ENCODE measurements at regions not wholly inside any gene's neighbourhood (a gene's known extent, or its start where the extent isn't known, plus 50 kb on each side); places are given as distances from the start of the nearest gene placed in this dataset.
A peak's percentile ranks its signal among the peaks of the same experiment; 100 is the strongest.

- TF ChIP-seq CTCF (IDR thresholded peaks at IDR 0.05; ENCODE audit: low read depth, low read length, missing control alignments): no peak
- peak; percentile 12 for DNase-seq (ENCODE audit: low read depth)
- H3K4me3 ChIP-seq (ENCODE audit: low read depth, low read length): no peak overlapping the region
- in situ Hi-C loops (cut with HindIII; ENCODE audit: low sequenced_read_pairs): no loop called here
Measured at GRCh38 chr20:40563296-40563950, 125.6 kb downstream of the MAFB start.

DNA sequence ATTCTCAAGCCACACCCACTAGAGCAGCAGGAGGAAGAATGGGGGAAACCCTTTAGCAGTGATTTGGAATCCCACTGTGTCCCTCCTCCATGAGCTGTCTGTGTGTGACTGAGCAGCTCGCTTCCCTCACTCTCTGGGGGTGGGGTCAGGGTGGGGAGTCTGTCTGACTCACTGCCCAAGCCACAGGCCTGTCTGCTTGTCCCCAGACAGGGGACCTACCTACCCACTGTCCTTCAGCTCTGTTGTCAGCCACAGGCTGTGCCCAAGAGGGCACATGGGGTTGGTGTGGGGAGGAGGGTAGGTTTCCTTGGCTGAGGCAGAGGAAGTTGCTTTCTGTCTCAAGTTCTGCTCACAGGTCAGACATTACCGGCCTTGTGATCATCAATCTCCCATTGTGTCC lies 127.0 kb downstream of the MAFB start:
- H3K4me3 ChIP-seq (ENCODE audit: low read depth, low read length): no peak overlapping the region
- in situ Hi-C loops (cut with HindIII; ENCODE audit: low sequenced_read_pairs): no loop called here
- DNase-seq (ENCODE audit: low read depth): no peak
- TF ChIP-seq CTCF (IDR thresholded peaks at IDR 0.05; ENCODE audit: low read depth, low read length, missing control alignments): no peak

DNA sequence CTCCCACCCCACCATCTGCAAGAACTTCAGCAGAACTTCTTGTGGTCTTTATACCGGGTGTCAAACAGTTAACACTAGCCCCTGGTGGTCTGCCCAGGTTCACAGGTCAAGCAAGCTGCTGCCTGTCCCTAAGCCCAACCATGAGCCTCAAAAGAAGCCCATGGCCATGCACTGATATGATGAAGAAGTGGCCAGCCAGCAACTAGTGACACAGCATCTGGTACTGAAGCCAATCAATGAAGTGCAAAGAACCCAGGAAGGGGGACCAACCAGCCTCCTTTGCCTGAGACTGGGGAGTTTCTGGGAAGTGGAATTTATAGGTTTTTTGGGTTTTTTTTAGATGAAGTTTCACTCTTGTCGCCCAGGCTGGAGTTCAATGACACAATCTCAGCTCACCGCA lies 127.8 kb downstream of the MAFB start:
- in situ Hi-C loops (cut with HindIII; ENCODE audit: low sequenced_read_pairs): no loop called here
- DNase-seq (ENCODE audit: low read depth): no peak
- no peak overlapping the region for H3K4me3 ChIP-seq (ENCODE audit: low read depth, low read length)
- TF ChIP-seq CTCF (IDR thresholded peaks at IDR 0.05; ENCODE audit: low read depth, low read length, missing control alignments): no peak

- in situ Hi-C loops (cut with HindIII; ENCODE audit: low sequenced_read_pairs): no loop called here
- H3K4me3 ChIP-seq (ENCODE audit: low read depth, low read length): no peak overlapping the region
- no peak for TF ChIP-seq CTCF (IDR thresholded peaks at IDR 0.05; ENCODE audit: low read depth, low read length, missing control alignments)
- no peak for DNase-seq (ENCODE audit: low read depth)
Measured at GRCh38 chr20:40558212-40558611, 130.8 kb downstream of the MAFB start.

GRCh38 chr20:40551125-40551530 lies 137.9 kb downstream of the MAFB start:
- no peak for TF ChIP-seq CTCF (IDR thresholded peaks at IDR 0.05; ENCODE audit: low read depth, low read length, missing control alignments)
- no peak overlapping the region for H3K4me3 ChIP-seq (ENCODE audit: low read depth, low read length)
- no peak for DNase-seq (ENCODE audit: low read depth)
- in situ Hi-C loops (cut with HindIII; ENCODE audit: low sequenced_read_pairs): no loop called here

DNA sequence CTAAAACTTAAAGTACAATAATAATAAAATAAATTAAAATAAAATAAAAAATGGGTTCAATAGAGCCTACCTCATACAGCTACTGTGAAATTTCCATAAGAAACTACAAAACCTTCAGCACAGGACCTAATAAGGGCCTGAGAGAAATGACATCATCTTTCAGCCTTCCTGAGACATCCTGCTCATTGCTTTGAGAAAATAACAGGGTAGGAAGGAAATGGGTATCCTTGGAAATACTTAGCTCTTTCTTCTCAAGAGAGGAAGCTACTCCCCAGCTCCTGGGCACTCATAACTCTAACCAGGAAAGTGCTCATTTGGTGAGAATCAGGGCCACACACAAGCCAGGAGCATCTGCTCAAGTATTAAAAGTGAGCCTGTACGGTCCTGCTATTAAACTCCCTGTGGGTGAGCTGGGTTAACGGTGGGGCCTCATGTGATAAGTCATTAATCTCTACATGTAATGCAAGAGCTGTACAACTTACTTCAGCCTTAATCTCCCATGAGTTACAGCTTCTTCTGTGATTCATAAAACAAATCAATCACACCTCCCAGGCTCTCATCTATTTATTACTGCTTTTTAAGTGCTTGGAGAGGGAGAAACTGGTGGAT lies 141.4 kb downstream of the MAFB start:
- H3K4me3 ChIP-seq (ENCODE audit: low read depth, low read length): no peak overlapping the region
- TF ChIP-seq CTCF (IDR thresholded peaks at IDR 0.05; ENCODE audit: low read depth, low read length, missing control alignments): no peak
- DNase-seq (ENCODE audit: low read depth): no peak
- in situ Hi-C loops (cut with HindIII; ENCODE audit: low sequenced_read_pairs): no loop called here
